ENCODE measurements at regions not wholly inside any gene's neighbourhood (a gene's known extent, or its start where the extent isn't known, plus 50 kb on each side); places are given as distances from the start of the nearest gene placed in this dataset.

DNA sequence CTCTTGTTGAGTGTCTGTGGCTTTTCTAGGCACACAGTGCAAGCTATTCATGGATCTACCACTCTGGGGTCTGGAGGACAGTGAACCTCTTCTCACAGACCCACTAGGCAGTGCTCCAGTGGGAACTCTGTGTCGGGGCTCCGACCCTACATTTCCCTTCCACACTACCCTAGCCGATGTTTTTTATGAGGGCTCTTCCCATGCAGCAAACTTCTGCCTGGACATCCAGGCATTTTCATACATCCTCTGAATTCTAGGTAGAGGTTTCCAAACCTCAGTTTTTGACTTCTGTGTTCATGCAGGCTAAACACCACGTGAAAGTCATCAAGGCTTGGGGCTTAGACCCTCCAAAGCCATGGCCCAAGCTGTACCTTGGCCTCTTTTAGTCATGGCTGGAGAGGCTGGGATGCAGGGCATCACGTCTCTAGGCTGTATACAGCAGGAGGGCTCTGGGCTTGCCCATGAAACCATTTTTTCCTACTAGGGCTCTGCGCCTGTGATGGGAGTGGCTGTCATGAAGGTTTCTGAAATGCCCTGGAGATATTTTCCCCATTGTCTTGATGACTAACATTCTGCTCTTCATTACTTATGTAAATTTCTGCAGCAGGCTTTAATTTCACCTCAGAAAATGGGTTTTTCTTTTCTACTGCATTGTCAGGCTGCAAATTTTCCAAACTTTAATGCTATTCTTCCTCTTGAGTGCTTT is 249.8 kb upstream of the CPEB2 start:
- DNase-seq (no peak), ATAC-seq (no peak)
- POLR2A ChIA-PET: no interaction called here
- H3K27ac Mint-ChIP-seq: no peak overlapping the region
- no peaks in the 10 kb centered on the region for H3K4me1 Mint-ChIP-seq
- no peak overlapping the region for H3K4me3 Mint-ChIP-seq
- H3K27me3 Mint-ChIP-seq: peaks cover 0 to 22% (median 4%) of the 10 kb centered on the region in 5 donors
- peaks cover 0 to 20% (median 6%) of the 10 kb centered on the region in 3 donors for H3K36me3 Mint-ChIP-seq
- peaks cover 8 to 39% (median 26%) of the 10 kb centered on the region in 9 donors for H3K9me3 Mint-ChIP-seq

DNA sequence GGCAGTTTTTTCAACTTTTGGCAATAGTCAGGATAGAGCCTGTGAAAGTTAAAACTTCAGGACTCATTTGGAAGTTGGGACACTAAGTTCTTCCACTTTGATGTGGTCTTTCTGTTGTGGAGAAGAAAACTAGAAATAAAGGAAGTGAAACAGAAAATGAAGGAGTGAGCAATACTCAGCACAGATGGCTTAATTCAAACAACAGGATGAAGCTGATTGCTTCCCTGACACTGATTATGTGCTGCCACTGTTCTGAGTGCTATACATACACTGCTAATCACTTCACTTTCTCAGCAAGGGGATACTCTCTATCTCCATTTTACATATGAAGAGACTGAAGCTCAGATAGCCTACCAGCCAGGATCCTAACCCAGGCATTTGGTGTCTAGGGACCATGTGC is 235.1 kb upstream of the CPEB2 start:
- Mint-ChIP-seq H3K36me3 (no peaks in the 10 kb centered on the region), H3K9me3 (no peaks in the 10 kb centered on the region), H3K4me1 (peaks cover 0 to 9% (median under 1%) of the 10 kb centered on the region in 4 donors), H3K27me3 (peaks cover 2 to 28% (median 10%) of the 10 kb centered on the region in 5 donors), H3K4me3 (no peak overlapping the region), H3K27ac (no peak overlapping the region)
- POLR2A ChIA-PET: no interaction called here
- no peak for ATAC-seq
- DNase-seq: no peak

- no peak overlapping the region for H3K27ac Mint-ChIP-seq
- peaks cover 0 to 9% (median under 1%) of the 10 kb centered on the region in 4 donors for H3K4me1 Mint-ChIP-seq
- H3K4me3 Mint-ChIP-seq: no peak overlapping the region
- POLR2A ChIA-PET: no interaction called here
- DNase-seq: no peak
- ATAC-seq: no peak
- no peaks in the 10 kb centered on the region for H3K36me3 Mint-ChIP-seq
- peaks cover 3 to 27% (median 14%) of the 10 kb centered on the region in 5 donors for H3K27me3 Mint-ChIP-seq
- H3K9me3 Mint-ChIP-seq: peaks cover 0 to 3% (median 0%) of the 10 kb centered on the region in 9 donors
Observed at GRCh38 chr4:14768449-14768848, 233.8 kb upstream of the CPEB2 start.

DNA sequence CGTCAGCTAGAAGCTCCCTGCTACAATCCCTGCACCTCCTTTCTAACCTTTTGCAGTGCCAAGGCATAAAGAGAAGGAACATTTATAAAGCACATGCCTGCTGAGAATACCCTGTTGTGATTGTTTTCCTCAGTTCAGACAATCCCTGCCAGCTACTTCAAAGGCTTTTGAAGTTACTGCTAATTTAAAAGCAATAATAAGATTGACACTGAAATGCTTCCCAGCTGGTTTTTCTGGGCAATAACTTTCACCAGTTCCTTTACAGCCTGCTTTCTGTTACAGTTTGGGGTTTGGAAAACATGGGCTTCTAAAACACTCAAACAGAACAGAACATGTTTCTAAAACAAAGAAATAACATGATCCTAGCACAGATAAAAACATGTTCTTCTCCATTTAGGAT is 232.3 kb upstream of the CPEB2 start:
- POLR2A ChIA-PET: no interaction called here
- Mint-ChIP-seq H3K4me3 (no peak overlapping the region), H3K27ac (no peak overlapping the region), H3K36me3 (no peaks in the 10 kb centered on the region), H3K27me3 (peaks cover 5 to 27% (median 14%) of the 10 kb centered on the region in 5 donors), H3K4me1 (peaks cover 0 to 9% (median 0%) of the 10 kb centered on the region in 4 donors), H3K9me3 (peaks cover 0 to 10% (median 0%) of the 10 kb centered on the region in 9 donors)
- DNase-seq (no peak), ATAC-seq (no peak)

GRCh38 chr4:14771094-14771493 is 231.2 kb upstream of the CPEB2 start:
- peaks cover 0 to 9% (median 0%) of the 10 kb centered on the region in 4 donors for H3K4me1 Mint-ChIP-seq
- H3K9me3 Mint-ChIP-seq: peaks cover 0 to 10% (median 0%) of the 10 kb centered on the region in 9 donors
- DNase-seq (no peak), ATAC-seq (no peak)
- POLR2A ChIA-PET: no interaction called here
- H3K4me3 Mint-ChIP-seq: no peak overlapping the region
- peaks cover 5 to 27% (median 14%) of the 10 kb centered on the region in 5 donors for H3K27me3 Mint-ChIP-seq
- H3K36me3 Mint-ChIP-seq: no peaks in the 10 kb centered on the region
- no peak overlapping the region for H3K27ac Mint-ChIP-seq

DNA sequence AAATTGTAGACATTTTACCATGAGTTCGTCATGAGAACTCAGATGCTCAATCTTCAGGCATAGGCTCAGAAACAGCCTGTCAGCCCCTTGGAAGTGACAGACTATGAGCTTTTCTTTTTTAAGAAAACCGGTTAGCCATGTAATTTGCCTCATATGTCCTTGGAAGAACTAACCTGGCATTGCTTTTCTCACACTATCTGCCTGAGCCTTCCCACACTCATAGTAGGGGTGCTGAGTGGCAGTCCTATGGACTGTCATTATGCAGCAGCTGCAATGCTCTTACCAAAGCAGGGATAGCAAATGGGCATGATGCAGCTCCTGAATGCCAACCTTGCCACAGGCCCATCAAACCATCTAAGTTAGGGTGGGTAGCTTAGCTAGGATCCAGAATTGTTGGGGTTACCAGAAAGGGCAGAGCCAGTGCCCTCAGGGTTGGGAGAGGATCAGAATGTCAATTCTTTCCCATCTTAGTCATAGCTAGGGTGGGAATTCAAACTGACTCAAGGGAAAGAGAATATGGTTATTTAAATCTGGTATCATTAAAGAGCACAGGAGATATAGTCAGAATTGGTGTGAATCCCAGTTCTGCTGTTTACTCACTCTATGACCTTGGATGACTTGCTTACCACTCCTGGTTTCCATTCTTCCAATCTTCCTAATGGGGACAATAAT is 230.6 kb upstream of the CPEB2 start:
- no peak for DNase-seq
- ATAC-seq: no peak
- peaks cover 5 to 23% (median 14%) of the 10 kb centered on the region in 5 donors for H3K27me3 Mint-ChIP-seq
- no peaks in the 10 kb centered on the region for H3K36me3 Mint-ChIP-seq
- H3K27ac Mint-ChIP-seq: no peak overlapping the region
- peaks cover 0 to 10% (median 0%) of the 10 kb centered on the region in 9 donors for H3K9me3 Mint-ChIP-seq
- H3K4me3 Mint-ChIP-seq: no peak overlapping the region
- POLR2A ChIA-PET: no interaction called here
- H3K4me1 Mint-ChIP-seq: peaks cover 0 to 8% (median 0%) of the 10 kb centered on the region in 4 donors

- DNase-seq (no peak), ATAC-seq (no peak)
- POLR2A ChIA-PET: no interaction called here
- Mint-ChIP-seq H3K27ac (no peak overlapping the region), H3K36me3 (no peaks in the 10 kb centered on the region), H3K4me3 (no peak overlapping the region), H3K4me1 (peaks cover 0 to under 1% (median 0%) of the 10 kb centered on the region in 4 donors), H3K9me3 (peaks cover 0 to 10% (median 0%) of the 10 kb centered on the region in 9 donors), H3K27me3 (peaks cover 7 to 19% (median 14%) of the 10 kb centered on the region in 5 donors)
Observed at GRCh38 chr4:14772388-14772787, 229.9 kb upstream of the CPEB2 start.

- Mint-ChIP-seq H3K27me3 (peaks cover 0 to 17% (median 5%) of the 10 kb centered on the region in 5 donors), H3K36me3 (peaks cover 0 to 2% (median 0%) of the 10 kb centered on the region in 3 donors), H3K27ac (no peak overlapping the region), H3K9me3 (peaks cover 0 to 12% (median 6%) of the 10 kb centered on the region in 9 donors), H3K4me1 (peaks cover 0 to 1% (median 0%) of the 10 kb centered on the region in 4 donors), H3K4me3 (no peak overlapping the region)
- DNase-seq: no peak
- POLR2A ChIA-PET: no interaction called here
- ATAC-seq: no peak
Observed at GRCh38 chr4:14783011-14783877, 219.0 kb upstream of the CPEB2 start.

GRCh38 chr4:14787221-14787620 is 215.1 kb upstream of the CPEB2 start:
- DNase-seq (no peak), ATAC-seq (no peak)
- Mint-ChIP-seq H3K36me3 (peaks cover 0 to 13% (median 2%) of the 10 kb centered on the region in 3 donors), H3K9me3 (peaks cover 2 to 37% (median 12%) of the 10 kb centered on the region in 9 donors), H3K4me3 (no peak overlapping the region), H3K27ac (no peak overlapping the region), H3K4me1 (peaks cover 0 to 1% (median 0%) of the 10 kb centered on the region in 4 donors), H3K27me3 (peaks cover 8 to 33% (median 13%) of the 10 kb centered on the region in 5 donors)
- POLR2A ChIA-PET: no interaction called here

- Mint-ChIP-seq H3K27ac (no peak overlapping the region), H3K27me3 (peaks cover 8 to 40% (median 13%) of the 10 kb centered on the region in 5 donors), H3K36me3 (peaks cover 0 to 13% (median 2%) of the 10 kb centered on the region in 3 donors), H3K4me3 (no peak overlapping the region), H3K4me1 (peaks cover 0 to 1% (median 0%) of the 10 kb centered on the region in 4 donors), H3K9me3 (peaks cover 2 to 37% (median 12%) of the 10 kb centered on the region in 9 donors)
- DNase-seq (no peak), ATAC-seq (no peak)
- POLR2A ChIA-PET: no interaction called here
Observed at GRCh38 chr4:14787894-14788293, 214.4 kb upstream of the CPEB2 start.

GRCh38 chr4:14790494-14790893 is 211.8 kb upstream of the CPEB2 start:
- Mint-ChIP-seq H3K9me3 (peaks cover 0 to 62% (median 28%) of the 10 kb centered on the region in 9 donors), H3K4me3 (no peak overlapping the region), H3K27ac (no peak overlapping the region), H3K4me1 (no peaks in the 10 kb centered on the region), H3K36me3 (peaks cover 0 to 22% (median 2%) of the 10 kb centered on the region in 3 donors), H3K27me3 (peaks cover 11 to 48% (median 16%) of the 10 kb centered on the region in 5 donors)
- POLR2A ChIA-PET: no interaction called here
- DNase-seq (no peak), ATAC-seq (no peak)

DNA sequence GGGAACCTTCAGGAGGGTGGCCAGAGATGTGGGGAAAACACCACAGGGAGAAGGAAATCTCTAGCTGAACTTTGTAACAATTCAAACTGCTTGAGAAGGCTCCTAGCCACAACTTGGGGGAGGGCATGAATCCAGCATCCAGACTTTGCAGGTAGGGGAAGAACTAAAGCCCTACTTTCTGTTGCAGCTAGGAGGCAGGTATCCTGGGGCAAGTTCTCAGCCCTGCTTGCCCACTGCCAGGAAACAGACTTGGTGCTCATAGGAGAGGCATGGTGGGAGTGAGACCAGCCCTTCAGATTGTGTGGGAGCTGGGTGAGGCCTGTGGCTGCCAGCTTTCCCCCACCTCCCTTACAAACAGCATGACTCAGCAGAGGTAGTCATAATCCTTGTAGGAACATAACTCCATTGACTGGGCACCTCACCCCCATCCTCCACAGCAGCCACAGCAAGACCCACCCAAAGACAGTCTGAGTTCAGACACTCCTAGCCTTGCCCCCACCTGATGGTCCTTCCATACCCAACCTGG is 209.5 kb upstream of the CPEB2 start:
- ATAC-seq: no peak
- no peak for DNase-seq
- Mint-ChIP-seq H3K27ac (no peak overlapping the region), H3K4me1 (no peaks in the 10 kb centered on the region), H3K4me3 (no peak overlapping the region), H3K27me3 (peaks cover 11 to 48% (median 12%) of the 10 kb centered on the region in 5 donors), H3K36me3 (peaks cover 0 to 22% (median 2%) of the 10 kb centered on the region in 3 donors), H3K9me3 (peaks cover 0 to 74% (median 31%) of the 10 kb centered on the region in 9 donors)
- POLR2A ChIA-PET: no interaction called here

Measured in naive thymus-derived CD8-positive, alpha-beta T cell (primary cell).